Left lung (tissue), 4 donors: ENCODE measurements at regions not wholly inside any gene's neighbourhood (a gene's known extent, or its start where the extent isn't known, plus 50 kb on each side); places are given as distances from the start of the nearest gene placed in this dataset.
"Not testable (repeated sequence)": the region's sequence is repeated elsewhere in the genome, so short reads cannot be mapped to it uniquely, and the experiment has no call there.

Experiments
- ATAC-seq: fragments of 200-7000 bp; cut with Tn5 transposase; one replicate; pipeline ENCODE4 v1.9.1; 2020; ENCODE audit warnings: moderate library complexity
- DNase-seq, 4 donors: peaks; one replicate each; pipeline ENCODE4 v3.0.0-alpha.2; 2013 to 2020
- H3K27ac ChIP-seq, 2 donors: fragments of 200-600 bp; sonication (generic) in 1 of 2; one replicate each; pipeline versions ENCODE4 v1.5.0 to v1.8.0; 2020 to 2021
- H3K27me3 ChIP-seq, 2 donors: fragments of 200-600 bp; sonication (generic) in 1 of 2; one replicate each; pipeline versions ENCODE4 v1.5.0 to v1.8.0; 2020 to 2021
- H3K36me3 ChIP-seq, 2 donors: fragments of 200-600 bp; sonication (generic) in 1 of 2; one replicate each; pipeline versions ENCODE4 v1.5.0 to v1.8.0; 2020 to 2021
- H3K4me1 ChIP-seq, 2 donors: fragments of 200-600 bp; one replicate each; pipeline ENCODE4 v1.8.0; 2021
- H3K4me3 ChIP-seq, 2 donors: fragments of 200-600 bp; sonication (generic) in 1 of 2; one replicate each; pipeline versions ENCODE4 v1.5.0 to v1.8.0; 2020 to 2021; ENCODE audit warnings: mild to moderate bottlenecking in 1 of 2
- H3K9me3 ChIP-seq, 2 donors: fragments of 200-600 bp; sonication (generic) in 1 of 2; one replicate each; pipeline versions ENCODE4 v1.5.0 to v1.8.0; 2020 to 2021
- CTCF ChIP-seq, 2 donors: fragments of 200-600 bp; sonication (generic) in 1 of 2; IDR thresholded peaks; one replicate each; pipeline versions ENCODE4 v1.5.0 to v1.8.0; 2021; ENCODE audit warnings: antibody characterized with exemption in 2 of 2
- intact Hi-C, 2 donors: fragments of 100-400 bp; cut with DNase I; formaldehyde crosslinking; loops; one replicate each; pipeline versions ENCODE4 v1.11.2 to v1.14.2; 2022
- donor health status: DM: no; HTN: yes; CAD: no.
- donor health status: DM: no; HTN: no; CAD: no.

GRCh38 chr4:146051223-146051622 lies 112.6 kb upstream of the ZNF827 start:
- ATAC-seq: no peak
- intact Hi-C loops: no loop called here
- DNase-seq: no peak
- Histone ChIP-seq H3K4me1 (no peaks in the 10 kb centered on the region), H3K36me3 (no peaks in the 10 kb centered on the region), H3K9me3 (peaks cover 0 to 8% of the 10 kb centered on the region in 2 donors), H3K27me3 (no peaks in the 10 kb centered on the region), H3K4me3 (no peak overlapping the region), H3K27ac (no peak overlapping the region)
- TF ChIP-seq CTCF (IDR thresholded peaks at IDR 0.05): no peak

- TF ChIP-seq CTCF (IDR thresholded peaks at IDR 0.05): no peak
- Histone ChIP-seq H3K4me3 (no peak overlapping the region), H3K36me3 (no peaks in the 10 kb centered on the region), H3K27me3 (no peaks in the 10 kb centered on the region), H3K27ac (no peak overlapping the region), H3K9me3 (peaks cover 0 to 8% of the 10 kb centered on the region in 2 donors), H3K4me1 (no peaks in the 10 kb centered on the region)
- ATAC-seq (no peak), DNase-seq (no peak)
- intact Hi-C loops: no loop called here
Measured at GRCh38 chr4:146049802-146050201, 111.2 kb upstream of the ZNF827 start.

- H3K9me3 ChIP-seq: peaks cover 0 to 12% of the 10 kb centered on the region in 2 donors
- H3K27ac ChIP-seq, H3K36me3 ChIP-seq, ATAC-seq, intact Hi-C loops, H3K27me3 ChIP-seq, H3K4me3 ChIP-seq, H3K4me1 ChIP-seq, DNase-seq: not testable (repeated sequence)
Measured at GRCh38 chr4:146047768-146048167, 109.1 kb upstream of the ZNF827 start.

- ATAC-seq (no peak), DNase-seq (no peak)
- H3K4me1 ChIP-seq: no peaks in the 10 kb centered on the region
- no peaks in the 10 kb centered on the region for H3K27me3 ChIP-seq
- intact Hi-C loops: no loop called here
- peaks cover 0 to 5% of the 10 kb centered on the region in 2 donors for H3K9me3 ChIP-seq
- H3K4me3 ChIP-seq: no peak overlapping the region
- H3K27ac ChIP-seq: no peak overlapping the region
- TF ChIP-seq CTCF (IDR thresholded peaks at IDR 0.05): no peak
- no peaks in the 10 kb centered on the region for H3K36me3 ChIP-seq
Measured at GRCh38 chr4:146041139-146042004, 102.7 kb upstream of the ZNF827 start.

GRCh38 chr4:146040623-146041022 lies 102.0 kb upstream of the ZNF827 start:
- no peak for DNase-seq
- Histone ChIP-seq H3K4me3 (no peak overlapping the region), H3K4me1 (no peaks in the 10 kb centered on the region), H3K9me3 (peaks cover 0 to 5% of the 10 kb centered on the region in 2 donors), H3K27me3 (no peaks in the 10 kb centered on the region), H3K27ac (no peak overlapping the region), H3K36me3 (no peaks in the 10 kb centered on the region)
- intact Hi-C loops: no loop called here
- no peak for ATAC-seq
- no peak for TF ChIP-seq CTCF (IDR thresholded peaks at IDR 0.05)
